ENCODE measurements at regions not wholly inside any gene's neighbourhood (a gene's known extent, or its start where the extent isn't known, plus 50 kb on each side); places are given as distances from the start of the nearest gene placed in this dataset.

DNA sequence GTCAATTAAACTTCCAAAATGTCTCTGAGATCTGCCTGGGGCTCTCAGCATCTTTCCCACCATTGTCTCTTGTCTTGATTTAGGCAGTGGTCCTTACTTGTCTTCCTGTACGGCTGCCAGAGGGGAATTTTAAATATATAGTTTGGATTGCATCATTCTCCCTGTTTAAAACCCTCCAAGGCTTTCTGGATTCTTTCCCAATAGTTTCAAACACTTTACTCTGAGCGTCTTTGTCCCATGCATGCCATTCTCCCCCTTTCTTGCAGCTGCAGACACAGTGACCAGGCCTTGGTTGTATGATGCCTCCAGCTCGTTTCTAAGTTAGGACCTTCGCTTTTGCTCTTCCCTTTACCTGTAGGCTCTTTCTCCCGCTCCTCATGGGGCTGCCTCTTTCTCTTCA, 323.3 kb upstream of the CTNNB1 start:
- no peak overlapping the region for H2BK20ac ChIP-seq (ENCODE audit: low read length)
- H3K18ac ChIP-seq (ENCODE audit: extremely low read depth, low read length): no peak overlapping the region
- H3K4ac ChIP-seq (replicated peaks; ENCODE audit: insufficient read length, low read depth, low read length): no peak overlapping the region
- H3K14ac ChIP-seq (ENCODE audit: insufficient read length): no peak overlapping the region
- FAIRE-seq (no peak), DNase-seq (ENCODE audit: low read depth in 1 of 2, low spot score in 2 of 2) (no peak)
- 0 out of 2 replicates have a peak overlapping the region, but pooled peaks have one; percentile 38 for H2AFZ ChIP-seq (ENCODE audit: low read length)
- H2BK12ac ChIP-seq (ENCODE audit: low read depth, low read length): no peak overlapping the region
- H3K27ac ChIP-seq (ENCODE audit: low read depth, low read length): no peak overlapping the region
- H4K20me1 ChIP-seq (replicated peaks in 1 of 2; ENCODE audit: control insufficient read depth in 1 of 2, insufficient read depth in 2 of 2, low read length in 2 of 2): no peaks in the 10 kb centered on the region
- no peak overlapping the region for H2BK15ac ChIP-seq (ENCODE audit: low read length)
- no peaks in the 10 kb centered on the region for H3K79me2 ChIP-seq (ENCODE audit: control insufficient read depth in 1 of 2, insufficient read depth in 2 of 2, low read length in 2 of 2)
- no peak overlapping the region for H2BK120ac ChIP-seq (replicated peaks; ENCODE audit: low read depth, low read length)
- no peak overlapping the region for H2AK5ac ChIP-seq (ENCODE audit: low read depth, low read length)
- H3K23me2 ChIP-seq (ENCODE audit: low read depth, low read length): no peaks in the 10 kb centered on the region
- no peak overlapping the region for H3K23ac ChIP-seq (ENCODE audit: insufficient read length)
- TF ChIP-seq CBX5 (IDR thresholded peaks at IDR 0.05; ENCODE audit: low read depth, low read length): no peak
- TF ChIP-seq TAF7 (optimal IDR thresholded peaks at IDR 0.05; ENCODE audit: borderline replicate concordance, low read depth, low read length): no peak
- H4K8ac ChIP-seq (ENCODE audit: extremely low read depth, insufficient read depth, low read length): no peak overlapping the region
- H3K79me1 ChIP-seq (ENCODE audit: low read depth, low read length): no peaks in the 10 kb centered on the region
- H3K4me2 ChIP-seq (ENCODE audit: insufficient read depth in 1 of 2, low read depth in 2 of 2, low read length in 2 of 2): no peak overlapping the region
- no peaks in the 10 kb centered on the region for H3K27me3 ChIP-seq (replicated peaks in 1 of 4; ENCODE audit: control insufficient read depth in 3 of 4, extremely low read depth in 1 of 4, insufficient read depth in 3 of 4, low read length in 3 of 4)
- no peak overlapping the region for H4K91ac ChIP-seq (replicated peaks; ENCODE audit: insufficient read length, low read length)
- no peaks in the 10 kb centered on the region for H3K9me3 ChIP-seq (ENCODE audit: insufficient read depth in 2 of 2, low read depth in 1 of 2, low read length in 1 of 2)
- no peaks in the 10 kb centered on the region for H3K4me1 ChIP-seq (replicated peaks in 1 of 4; ENCODE audit: control insufficient read depth in 3 of 4, insufficient read depth in 4 of 4, low read length in 3 of 4)
- 84% methylated on average over 5 of the region's 5 CpGs; no CpG with 5 or more reads in 1 of the 2 experiments for WGBS, 2 experiments (ENCODE audit: extremely low coverage in 1 of 2, insufficient coverage in 1 of 2, insufficient read length in 1 of 2, insufficient replicate concordance in 2 of 2, low coverage in 1 of 2, low lambda C conversion rate in 2 of 2, missing lambda C conversion rate in 1 of 2)
- no peak overlapping the region for H2BK5ac ChIP-seq (ENCODE audit: low read depth, low read length)
- ChIA-PET CTCF (ENCODE audit: partially characterized antibody) (no interaction called here), POLR2A (ENCODE audit: partially characterized antibody) (interaction anchor here (2.2 kb wide), 1 partner anchor 323 kb away, joined by 6 read pairs; the partner anchor contains the start of gene CTNNB1)
- no peak overlapping the region for H3K4me3 ChIP-seq (ENCODE audit: extremely low read depth in 1 of 4, insufficient read depth in 2 of 4, low read depth in 3 of 4, low read length in 4 of 4)
- H3K56ac ChIP-seq (replicated peaks; ENCODE audit: insufficient read length, low read depth, low read length): no peak overlapping the region
- H4K5ac ChIP-seq (ENCODE audit: insufficient read length, low read depth, low read length): no peak overlapping the region
- no peak overlapping the region for H3K9ac ChIP-seq (replicated peaks in 1 of 4; ENCODE audit: extremely low read depth in 1 of 4, low read depth in 3 of 4, low read length in 3 of 4)
- H3K36me3 ChIP-seq (ENCODE audit: control insufficient read depth in 2 of 4, insufficient read depth in 4 of 4, low read length in 3 of 4): no peaks in the 10 kb centered on the region
